ENCODE measurements at regions not wholly inside any gene's neighbourhood (a gene's known extent, or its start where the extent isn't known, plus 50 kb on each side); places are given as distances from the start of the nearest gene placed in this dataset.

DNA sequence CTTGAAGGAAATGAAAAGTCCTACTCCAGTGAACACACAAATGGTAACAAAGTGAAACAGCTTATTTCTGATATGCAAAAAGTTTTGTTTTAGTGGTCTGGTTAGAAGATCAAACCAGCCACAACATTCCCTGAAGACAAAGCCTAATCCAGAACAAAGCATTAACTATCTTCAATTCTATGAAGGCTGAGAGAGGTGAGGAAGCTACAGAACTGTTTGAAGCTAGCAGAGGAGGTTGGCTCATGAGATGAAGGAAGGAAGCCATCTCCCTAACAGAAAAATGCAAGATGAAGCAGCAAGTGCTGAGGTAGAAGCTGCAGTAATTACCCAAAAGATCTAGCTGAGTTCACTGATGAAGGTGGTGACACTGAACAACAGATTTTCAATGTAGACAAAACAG is 168.4 kb downstream of the IGLL1 start:
- TF ChIP-seq, protein P1, sequence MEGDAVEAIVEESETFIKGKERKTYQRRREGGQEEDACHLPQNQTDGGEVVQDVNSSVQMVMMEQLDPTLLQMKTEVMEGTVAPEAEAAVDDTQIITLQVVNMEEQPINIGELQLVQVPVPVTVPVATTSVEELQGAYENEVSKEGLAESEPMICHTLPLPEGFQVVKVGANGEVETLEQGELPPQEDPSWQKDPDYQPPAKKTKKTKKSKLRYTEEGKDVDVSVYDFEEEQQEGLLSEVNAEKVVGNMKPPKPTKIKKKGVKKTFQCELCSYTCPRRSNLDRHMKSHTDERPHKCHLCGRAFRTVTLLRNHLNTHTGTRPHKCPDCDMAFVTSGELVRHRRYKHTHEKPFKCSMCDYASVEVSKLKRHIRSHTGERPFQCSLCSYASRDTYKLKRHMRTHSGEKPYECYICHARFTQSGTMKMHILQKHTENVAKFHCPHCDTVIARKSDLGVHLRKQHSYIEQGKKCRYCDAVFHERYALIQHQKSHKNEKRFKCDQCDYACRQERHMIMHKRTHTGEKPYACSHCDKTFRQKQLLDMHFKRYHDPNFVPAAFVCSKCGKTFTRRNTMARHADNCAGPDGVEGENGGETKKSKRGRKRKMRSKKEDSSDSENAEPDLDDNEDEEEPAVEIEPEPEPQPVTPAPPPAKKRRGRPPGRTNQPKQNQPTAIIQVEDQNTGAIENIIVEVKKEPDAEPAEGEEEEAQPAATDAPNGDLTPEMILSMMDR (IDR thresholded peaks at IDR 0.05), result no peak
- TF ChIP-seq POLR2A (IDR thresholded peaks at IDR 0.05), result no peak

Data from heart left ventricle (tissue), 13 donors.